DOHH2 (cell line): ENCODE measurements at regions not wholly inside any gene's neighbourhood (a gene's known extent, or its start where the extent isn't known, plus 50 kb on each side); places are given as distances from the start of the nearest gene placed in this dataset.

Experiments
- H3F3A ChIP-seq: fragments of 200-600 bp; sonication (generic), shearing (Covaris generic); 2 replicates; pipeline ENCODE4 v1.6.0; 2016; ENCODE audit warnings: antibody characterized with exemption, mild to moderate bottlenecking; ENCODE audit not compliant: control insufficient read depth, insufficient read depth
- H3K27ac ChIP-seq: fragments of 200-600 bp; sonication (generic); 2 replicates; pipeline ENCODE4 v1.5.1; 2014; ENCODE audit warnings: low read depth, mild to moderate bottlenecking, low read length, moderate library complexity
- H3K27me3 ChIP-seq: fragments of 200-600 bp; sonication (generic); 2 replicates; pipeline ENCODE4 v1.6.1; 2014; ENCODE audit warnings: mild to moderate bottlenecking, low read length, mixed read lengths; ENCODE audit not compliant: control insufficient read depth
- H3K36me3 ChIP-seq: fragments of 200-600 bp; sonication (generic); 2 replicates; pipeline ENCODE4 v1.6.1; 2014; ENCODE audit warnings: mild to moderate bottlenecking, low read length, moderate library complexity, mixed read lengths; ENCODE audit not compliant: control insufficient read depth
- H3K4me1 ChIP-seq: fragments of 200-600 bp; sonication (generic); 2 replicates; pipeline ENCODE4 v1.6.1; 2014; ENCODE audit warnings: mild to moderate bottlenecking, low read length, mixed read lengths; ENCODE audit not compliant: control insufficient read depth
- H3K4me2 ChIP-seq: fragments of 200-600 bp; sonication (generic); 2 replicates; pipeline ENCODE4 v1.6.0; 2014; ENCODE audit warnings: mild to moderate bottlenecking, low read length, moderate library complexity
- H3K4me3 ChIP-seq: fragments of 200-600 bp; sonication (generic); 2 replicates; pipeline ENCODE4 v1.5.1; 2014; ENCODE audit warnings: mild to moderate bottlenecking, low read length, mixed read lengths
- H3K79me2 ChIP-seq: fragments of 200-600 bp; sonication (generic); 2 replicates; pipeline ENCODE4 v1.6.1; 2014; ENCODE audit warnings: mild to moderate bottlenecking, low read length, mixed read lengths; ENCODE audit not compliant: control insufficient read depth
- H3K9me2 ChIP-seq: fragments of 200-600 bp; sonication (generic); replicated peaks from 2 replicates; pipeline ENCODE4 v1.6.1; 2014; ENCODE audit warnings: mild to moderate bottlenecking, low read length, mixed read lengths; ENCODE audit not compliant: control insufficient read depth
- H3K9me3 ChIP-seq: fragments of 200-600 bp; sonication (generic); 2 replicates; pipeline ENCODE4 v1.6.1; 2014; ENCODE audit warnings: antibody characterized with exemption, low read length, mixed read lengths; ENCODE audit not compliant: control insufficient read depth, insufficient read depth
- H4K20me1 ChIP-seq: fragments of 200-600 bp; sonication (generic); 2 replicates; pipeline ENCODE4 v1.6.0; 2014; ENCODE audit warnings: low read depth, mild to moderate bottlenecking, antibody characterized with exemption, low read length, moderate library complexity; ENCODE audit not compliant: control insufficient read depth, insufficient read depth
- CTCF ChIP-seq: fragments of 200-600 bp; sonication (generic); IDR thresholded peaks from one replicate; pipeline ENCODE4 v1.5.1; 2014; ENCODE audit warnings: antibody characterized with exemption, mild to moderate bottlenecking, low read depth, low read length; ENCODE audit not compliant: poor library complexity, severe bottlenecking
- EZH2phosphoT487 ChIP-seq: fragments of 200-600 bp; sonication (generic); IDR thresholded peaks from 2 replicates; pipeline ENCODE4 v1.6.1; 2017; ENCODE audit warnings: borderline replicate concordance, mild to moderate bottlenecking, antibody characterized with exemption, low read length, moderate library complexity, mixed read lengths

DNA sequence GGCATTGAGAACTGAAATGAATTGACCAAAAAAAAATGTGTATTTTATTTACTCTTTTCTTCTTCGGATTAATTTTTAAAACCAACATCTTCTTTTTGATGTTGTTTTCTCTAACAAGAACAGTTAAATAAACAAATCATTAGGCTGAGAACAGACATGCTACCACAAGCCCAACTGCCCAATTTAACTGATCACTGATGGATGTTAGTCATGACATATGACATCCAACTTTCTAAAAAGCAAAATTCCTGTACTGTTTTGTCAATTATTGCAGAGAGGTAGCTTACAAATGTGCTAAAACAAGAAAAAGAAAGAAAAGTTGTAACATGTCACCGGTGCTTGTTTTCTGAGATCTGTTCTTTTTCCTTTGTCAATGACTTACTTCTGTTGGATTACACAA lies 232.1 kb downstream of the C11orf87 start:
- Histone ChIP-seq H3K27ac (no peak overlapping the region), H3K4me2 (no peak overlapping the region), H3K27me3 (no peaks in the 10 kb centered on the region), H3K79me2 (no peaks in the 10 kb centered on the region), H3F3A (no peaks in the 10 kb centered on the region), H3K9me3 (no peaks in the 10 kb centered on the region), H3K9me2 (no peaks in the 10 kb centered on the region), H3K4me1 (no peaks in the 10 kb centered on the region), H3K4me3 (no peak overlapping the region), H4K20me1 (no peaks in the 10 kb centered on the region), H3K36me3 (no peaks in the 10 kb centered on the region)
- TF ChIP-seq EZH2phosphoT487 (no peak), CTCF (no peak)

DNA sequence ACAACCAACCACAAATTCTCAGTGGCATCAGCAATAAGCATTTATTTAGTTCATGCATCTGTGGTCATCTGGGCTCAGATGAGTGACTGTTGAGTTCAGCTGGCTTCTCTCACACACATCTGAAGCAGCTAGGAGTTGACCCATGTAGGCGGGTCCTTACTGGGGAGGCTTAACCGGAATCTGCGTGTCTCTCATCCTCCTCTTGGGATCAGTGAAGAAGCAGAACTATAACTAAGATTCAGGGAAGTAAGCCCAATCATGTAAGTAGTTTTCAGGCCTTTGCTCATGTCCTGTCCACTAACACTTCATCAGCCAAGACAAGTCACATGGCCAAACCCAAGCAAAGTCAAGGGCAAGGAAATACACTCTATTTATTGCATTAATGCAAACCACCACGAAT lies 236.2 kb downstream of the C11orf87 start:
- Histone ChIP-seq H4K20me1 (no peaks in the 10 kb centered on the region), H3K4me3 (no peak overlapping the region), H3K79me2 (no peaks in the 10 kb centered on the region), H3F3A (no peaks in the 10 kb centered on the region), H3K27me3 (no peaks in the 10 kb centered on the region), H3K36me3 (no peaks in the 10 kb centered on the region), H3K9me2 (no peaks in the 10 kb centered on the region), H3K27ac (no peak overlapping the region), H3K4me2 (no peak overlapping the region), H3K4me1 (no peaks in the 10 kb centered on the region), H3K9me3 (no peaks in the 10 kb centered on the region)
- TF ChIP-seq EZH2phosphoT487 (no peak), CTCF (no peak)

- no peaks in the 10 kb centered on the region for H3K36me3 ChIP-seq
- TF ChIP-seq EZH2phosphoT487 (no peak), CTCF (no peak)
- H3K27ac ChIP-seq: no peak overlapping the region
Observed at GRCh38 chr11:109667719-109668118, 245.7 kb downstream of the C11orf87 start.

More at GRCh38 chr11:109667719-109668118, 245.7 kb downstream of the C11orf87 start:
- Histone ChIP-seq H3F3A (no peaks in the 10 kb centered on the region), H3K79me2 (no peaks in the 10 kb centered on the region), H4K20me1 (no peaks in the 10 kb centered on the region), H3K9me2 (no peaks in the 10 kb centered on the region), H3K4me1 (no peaks in the 10 kb centered on the region), H3K9me3 (no peaks in the 10 kb centered on the region), H3K4me3 (no peak overlapping the region), H3K27me3 (no peaks in the 10 kb centered on the region), H3K4me2 (no peak overlapping the region)
